K562 (cell line): ENCODE measurements at regions not wholly inside any gene's neighbourhood (a gene's known extent, or its start where the extent isn't known, plus 50 kb on each side); places are given as distances from the start of the nearest gene placed in this dataset.

Experiments
- ATAC-seq: fragments of 200-7000 bp; cut with Tn5 transposase; 3 replicates; pipeline ENCODE4 v1.9.1; 2020; ENCODE audit warnings: moderate library complexity
- BruUV-seq: library from RNA; stranded (reverse); fragments of 400-500 nt; replicated peaks from 2 replicates; lab custom pipeline; 2021; lab: Mats Ljungman, UMichigan
- CTCF ChIA-PET: fragments of 300-600 bp; formaldehyde crosslinking; extraction: SDS; loops from one replicate; lab custom pipeline; 2021; ENCODE audit warnings: low intra/inter-chr PET ratio; lab: Yijun Ruan, JAX
- POLR2A ChIA-PET: fragments of 300-600, 350-650 bp; sonication (Branson Sonifier 250); formaldehyde crosslinking; extraction: SDS; loops from one replicate; lab custom pipeline; 2021; ENCODE audit warnings: antibody characterized with exemption, inconsistent platforms; lab: Yijun Ruan, JAX
- DNase-seq, 4 experiments: peaks; one replicate each; pipeline versions ENCODE4 v3.0.0 to v3.0.0-alpha.2; 2011 to 2018; ENCODE audit warnings: low spot score in 3 of 4, mixed read lengths in 3 of 4; ENCODE audit errors: extremely low read depth in 1 of 4
- FAIRE-seq: peaks from 2 replicates; lab custom pipeline; 2011; peaks lifted over from hg19 to GRCh38; lab: Jason Lieb, UNC
- H2AFZ ChIP-seq: 2 replicates; pipeline ENCODE4 v1.6.0; 2011; ENCODE audit warnings: low read depth, low read length, control low read depth, inconsistent platforms
- H3K27ac ChIP-seq: fragments of 200-600 bp; 3 replicates; pipeline ENCODE4 v1.8.0; 2011; ENCODE audit warnings: low read depth, mild to moderate bottlenecking, control low read depth, inconsistent platforms, low read length, moderate library complexity, mixed read lengths; ENCODE audit errors: extremely low read depth
- H3K27me3 ChIP-seq, 2 experiments: fragments of 300-600 bp in 1 of 2; 2 replicates in 1 of 2; 3 replicates in 1 of 2; pipeline versions ENCODE4 v1.6.0 to v1.8.0; 2011; ENCODE audit warnings: inconsistent platforms in 2 of 2, low read length in 2 of 2, mild to moderate bottlenecking in 1 of 2, mixed read lengths in 1 of 2, moderate library complexity in 1 of 2; ENCODE audit not compliant: control insufficient read depth in 2 of 2, insufficient read depth in 2 of 2
- H3K36me3 ChIP-seq: fragments of 300-600 bp; 3 replicates; pipeline ENCODE4 v1.8.0; 2011; ENCODE audit warnings: mild to moderate bottlenecking, low read length, inconsistent platforms; ENCODE audit not compliant: control insufficient read depth, insufficient read depth
- H3K4me1 ChIP-seq, 2 experiments: fragments of 200-600 bp in 1 of 2; replicated peaks in 1 of 2; 2 replicates in 1 of 2; 3 replicates in 1 of 2; pipeline versions ENCODE4 v1.5.1 to v1.8.0; 2011; ENCODE audit warnings: inconsistent platforms in 2 of 2, low read length in 2 of 2, mild to moderate bottlenecking in 1 of 2, mixed read lengths in 1 of 2, moderate library complexity in 1 of 2; ENCODE audit not compliant: control insufficient read depth in 2 of 2, insufficient read depth in 2 of 2
- H3K4me2 ChIP-seq: 2 replicates; pipeline ENCODE4 v1.6.1; 2011; ENCODE audit warnings: low read length, control low read depth, inconsistent platforms, mixed read lengths; ENCODE audit not compliant: insufficient read depth
- H3K4me3 ChIP-seq: fragments of 200-600 bp; sonication (generic), shearing (Covaris generic); 2 replicates; pipeline ENCODE4 v1.5.1; 2016; ENCODE audit warnings: control low read depth, inconsistent platforms
- H3K79me2 ChIP-seq: fragments of 200-600 bp; 3 replicates; pipeline ENCODE4 v1.8.0; 2011; ENCODE audit warnings: low read length, inconsistent platforms; ENCODE audit not compliant: control insufficient read depth, insufficient read depth
- H3K9ac ChIP-seq, 2 experiments: 2 replicates each; pipeline versions ENCODE4 v1.6.0 to v1.6.1; 2011; ENCODE audit warnings: low read depth in 2 of 2, low read length in 2 of 2, control low read depth in 1 of 2, inconsistent platforms in 1 of 2, mild to moderate bottlenecking in 1 of 2, mixed read lengths in 1 of 2; ENCODE audit not compliant: insufficient read depth in 1 of 2
- H3K9me1 ChIP-seq: one replicate; pipeline ENCODE4 v1.6.0; 2011; ENCODE audit warnings: inconsistent platforms, mild to moderate bottlenecking, low read length, moderate library complexity; ENCODE audit not compliant: control insufficient read depth, insufficient read depth
- H3K9me3 ChIP-seq: replicated peaks from 2 replicates; pipeline ENCODE4 v1.5.1; 2011; ENCODE audit warnings: low read depth, low read length, inconsistent platforms; ENCODE audit not compliant: control insufficient read depth, insufficient read depth
- H4K20me1 ChIP-seq: replicated peaks from 2 replicates; pipeline ENCODE4 v1.6.1; 2011; ENCODE audit warnings: low read length, inconsistent platforms, mixed read lengths; ENCODE audit not compliant: control insufficient read depth, insufficient read depth
- NCOR1 ChIP-seq: fragments of 450-650 bp; IDR thresholded peaks from 2 replicates; pipeline ENCODE4 v1.6.1; 2016; ENCODE audit warnings: mild to moderate bottlenecking, moderate library complexity
- SETDB1 ChIP-seq: IDR thresholded peaks from one replicate; pipeline ENCODE4 v1.6.1; 2012; ENCODE audit warnings: low read length, control low read depth, inconsistent platforms
- WGBS: fragments of 100-300 bp; shearing (Covaris generic); methylation state at CpG from one replicate; pipeline ENCODE4 v1.1.6; 2016; ENCODE audit warnings: low coverage, mixed read lengths; ENCODE audit not compliant: insufficient coverage; ENCODE audit errors: missing lambda C conversion rate; 5-methylcytosine and 5-hydroxymethylcytosine counted together
- in situ Hi-C: fragments of 300-500 bp; cut with MboI; formaldehyde crosslinking; loops from 4 replicates; pipeline ENCODE4 v1.15.0; 2018; ENCODE audit warnings: inconsistent platforms, mixed read lengths
- intact Hi-C: fragments of 100-400 bp; cut with micrococcal nuclease; formaldehyde crosslinking; loops from 2 replicates; pipeline ENCODE4 v1.14.2; 2022
- TF ChIP-seq, protein P1 (sequence below), 2 experiments: fragments of 150-350 bp in 1 of 2; IDR thresholded peaks; 2 replicates each; pipeline ENCODE4 v1.6.1; 2012 to 2016; ENCODE audit warnings: low read depth in 2 of 2, low read length in 2 of 2, mild to moderate bottlenecking in 1 of 2, moderate library complexity in 1 of 2

DNA sequence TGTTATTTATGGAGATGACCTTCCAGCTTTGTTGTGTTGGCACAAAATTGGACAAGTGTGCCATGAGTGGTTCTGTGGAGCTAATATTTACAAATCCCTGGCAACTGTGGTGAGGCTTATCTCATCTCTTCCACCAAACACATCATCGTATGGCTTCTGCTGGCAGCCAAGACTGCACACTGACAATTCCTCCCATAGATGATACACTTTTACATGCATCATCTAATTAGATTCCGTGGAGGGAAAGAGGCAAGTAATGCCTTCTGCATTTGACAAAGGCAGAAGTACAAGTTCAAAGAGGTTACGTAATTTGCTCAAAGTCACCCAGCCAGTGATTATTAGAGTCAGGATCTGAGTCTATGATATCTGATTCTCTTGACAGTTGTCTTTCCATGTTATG, 62.7 kb upstream of the KIRREL3 start:
- no peak overlapping the region for H3K27ac ChIP-seq
- no peak overlapping the region for H3K4me2 ChIP-seq
- no peaks in the 10 kb centered on the region for H3K4me1 ChIP-seq
- WGBS: 0% methylated on average over 3 of the region's 3 CpGs
- no peak for TF ChIP-seq NCOR1
- TF ChIP-seq, protein P1, sequence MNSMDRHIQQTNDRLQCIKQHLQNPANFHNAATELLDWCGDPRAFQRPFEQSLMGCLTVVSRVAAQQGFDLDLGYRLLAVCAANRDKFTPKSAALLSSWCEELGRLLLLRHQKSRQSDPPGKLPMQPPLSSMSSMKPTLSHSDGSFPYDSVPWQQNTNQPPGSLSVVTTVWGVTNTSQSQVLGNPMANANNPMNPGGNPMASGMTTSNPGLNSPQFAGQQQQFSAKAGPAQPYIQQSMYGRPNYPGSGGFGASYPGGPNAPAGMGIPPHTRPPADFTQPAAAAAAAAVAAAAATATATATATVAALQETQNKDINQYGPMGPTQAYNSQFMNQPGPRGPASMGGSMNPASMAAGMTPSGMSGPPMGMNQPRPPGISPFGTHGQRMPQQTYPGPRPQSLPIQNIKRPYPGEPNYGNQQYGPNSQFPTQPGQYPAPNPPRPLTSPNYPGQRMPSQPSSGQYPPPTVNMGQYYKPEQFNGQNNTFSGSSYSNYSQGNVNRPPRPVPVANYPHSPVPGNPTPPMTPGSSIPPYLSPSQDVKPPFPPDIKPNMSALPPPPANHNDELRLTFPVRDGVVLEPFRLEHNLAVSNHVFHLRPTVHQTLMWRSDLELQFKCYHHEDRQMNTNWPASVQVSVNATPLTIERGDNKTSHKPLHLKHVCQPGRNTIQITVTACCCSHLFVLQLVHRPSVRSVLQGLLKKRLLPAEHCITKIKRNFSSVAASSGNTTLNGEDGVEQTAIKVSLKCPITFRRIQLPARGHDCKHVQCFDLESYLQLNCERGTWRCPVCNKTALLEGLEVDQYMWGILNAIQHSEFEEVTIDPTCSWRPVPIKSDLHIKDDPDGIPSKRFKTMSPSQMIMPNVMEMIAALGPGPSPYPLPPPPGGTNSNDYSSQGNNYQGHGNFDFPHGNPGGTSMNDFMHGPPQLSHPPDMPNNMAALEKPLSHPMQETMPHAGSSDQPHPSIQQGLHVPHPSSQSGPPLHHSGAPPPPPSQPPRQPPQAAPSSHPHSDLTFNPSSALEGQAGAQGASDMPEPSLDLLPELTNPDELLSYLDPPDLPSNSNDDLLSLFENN (IDR thresholded peaks at IDR 0.05; ENCODE audit: low read depth in 2 of 2, low read length in 2 of 2): no peak
- TF ChIP-seq SETDB1: no peak
- TF ChIP-seq, all 486 proteins: peak for 0
- no TSS peak for BruUV-seq
- Histone ChIP-seq H3K9me3 (no peaks in the 10 kb centered on the region), H3K27me3 (no peaks in the 10 kb centered on the region; a peak in 1 of 5 replicates), H3K9ac (no peak overlapping the region), H3K4me3 (no peak overlapping the region), H3K36me3 (no peaks in the 10 kb centered on the region), H2AFZ (no peak overlapping the region), H3K9me1 (no peaks in the 10 kb centered on the region), H4K20me1 (no peaks in the 10 kb centered on the region), H3K79me2 (no peaks in the 10 kb centered on the region)
- intact Hi-C loops (no loop called here), in situ Hi-C loops (no loop called here)
- CTCF ChIA-PET: no interaction called here
- ATAC-seq: no peak
- POLR2A ChIA-PET: no interaction called here
- no peak for DNase-seq
- no peak for FAIRE-seq
